ENCODE measurements at regions not wholly inside any gene's neighbourhood (a gene's known extent, or its start where the extent isn't known, plus 50 kb on each side); places are given as distances from the start of the nearest gene placed in this dataset.

- TF ChIP-seq EZH2 (IDR thresholded peaks at IDR 0.05; ENCODE audit: insufficient read depth, poor library complexity, severe bottlenecking): no peak
- no peak for TF ChIP-seq EZH2phosphoT487 (IDR thresholded peaks at IDR 0.05; ENCODE audit: insufficient read depth, low read depth)
These were observed 68.1 kb upstream of the HAAO start for GRCh38 chr2:42860319-42861094.
